ENCODE measurements at regions not wholly inside any gene's neighbourhood (a gene's known extent, or its start where the extent isn't known, plus 50 kb on each side); places are given as distances from the start of the nearest gene placed in this dataset.

DNA sequence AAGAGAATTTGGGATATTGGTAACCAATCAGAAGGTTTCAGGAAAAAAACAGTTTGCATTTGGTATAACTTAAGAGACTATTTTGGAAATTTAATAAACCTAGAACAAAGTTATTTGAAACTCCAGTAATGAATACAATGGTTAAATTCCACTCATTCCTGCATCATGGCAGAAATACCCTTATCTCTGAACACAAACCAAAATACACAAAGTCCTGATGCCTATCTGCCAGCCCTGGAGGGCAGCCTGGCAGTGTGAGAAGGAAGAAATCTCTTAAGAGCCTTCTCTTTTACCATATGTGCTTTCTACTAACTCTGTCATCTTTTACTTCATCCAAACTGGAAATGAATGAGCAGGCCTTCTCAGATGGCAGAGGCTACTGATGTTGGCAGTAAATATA lies 147.1 kb upstream of the LYZL1 start:
- TF ChIP-seq, protein P1, sequence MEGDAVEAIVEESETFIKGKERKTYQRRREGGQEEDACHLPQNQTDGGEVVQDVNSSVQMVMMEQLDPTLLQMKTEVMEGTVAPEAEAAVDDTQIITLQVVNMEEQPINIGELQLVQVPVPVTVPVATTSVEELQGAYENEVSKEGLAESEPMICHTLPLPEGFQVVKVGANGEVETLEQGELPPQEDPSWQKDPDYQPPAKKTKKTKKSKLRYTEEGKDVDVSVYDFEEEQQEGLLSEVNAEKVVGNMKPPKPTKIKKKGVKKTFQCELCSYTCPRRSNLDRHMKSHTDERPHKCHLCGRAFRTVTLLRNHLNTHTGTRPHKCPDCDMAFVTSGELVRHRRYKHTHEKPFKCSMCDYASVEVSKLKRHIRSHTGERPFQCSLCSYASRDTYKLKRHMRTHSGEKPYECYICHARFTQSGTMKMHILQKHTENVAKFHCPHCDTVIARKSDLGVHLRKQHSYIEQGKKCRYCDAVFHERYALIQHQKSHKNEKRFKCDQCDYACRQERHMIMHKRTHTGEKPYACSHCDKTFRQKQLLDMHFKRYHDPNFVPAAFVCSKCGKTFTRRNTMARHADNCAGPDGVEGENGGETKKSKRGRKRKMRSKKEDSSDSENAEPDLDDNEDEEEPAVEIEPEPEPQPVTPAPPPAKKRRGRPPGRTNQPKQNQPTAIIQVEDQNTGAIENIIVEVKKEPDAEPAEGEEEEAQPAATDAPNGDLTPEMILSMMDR (IDR thresholded peaks at IDR 0.05; ENCODE audit: low read length) = no peak
- no peak for TF ChIP-seq EZH2phosphoT487 (IDR thresholded peaks at IDR 0.05; ENCODE audit: low read length)
